ENCODE measurements at regions not wholly inside any gene's neighbourhood (a gene's known extent, or its start where the extent isn't known, plus 50 kb on each side); places are given as distances from the start of the nearest gene placed in this dataset.

DNA sequence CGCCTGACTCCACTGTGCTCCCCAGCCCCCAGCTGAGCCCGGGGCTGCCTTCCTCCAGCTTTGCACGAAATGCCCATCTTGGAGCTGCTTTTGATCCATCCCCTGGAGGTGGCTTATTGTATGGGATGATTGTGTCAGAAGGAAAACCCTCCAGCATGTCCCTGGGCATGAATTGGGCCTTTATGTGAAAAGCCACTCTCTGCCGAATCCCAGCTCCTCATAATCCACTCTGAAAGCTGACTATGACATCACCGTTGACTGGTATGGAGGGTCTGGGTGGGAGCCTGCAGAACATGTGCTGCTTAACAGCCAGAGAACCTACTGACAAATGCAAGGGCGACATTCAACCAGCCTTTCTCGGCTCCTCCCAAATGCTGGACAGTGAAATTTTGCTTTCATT, 74.6 kb downstream of the NENF start:
- Histone ChIP-seq H3K27ac (no peak overlapping the region), H3K36me3 (no peaks in the 10 kb centered on the region), H3K9me3 (no peaks in the 10 kb centered on the region), H3K4me3 (no peak overlapping the region), H3K27me3 (peaks cover 4% of the 10 kb centered on the region), H3K4me1 (no peaks in the 10 kb centered on the region)
- TF ChIP-seq EP300 (IDR thresholded peaks at IDR 0.05) (no peak), POLR2AphosphoS5 (IDR thresholded peaks at IDR 0.05) (no peak), POLR2A (IDR thresholded peaks at IDR 0.05) (no peak)
- TF ChIP-seq, protein P1, sequence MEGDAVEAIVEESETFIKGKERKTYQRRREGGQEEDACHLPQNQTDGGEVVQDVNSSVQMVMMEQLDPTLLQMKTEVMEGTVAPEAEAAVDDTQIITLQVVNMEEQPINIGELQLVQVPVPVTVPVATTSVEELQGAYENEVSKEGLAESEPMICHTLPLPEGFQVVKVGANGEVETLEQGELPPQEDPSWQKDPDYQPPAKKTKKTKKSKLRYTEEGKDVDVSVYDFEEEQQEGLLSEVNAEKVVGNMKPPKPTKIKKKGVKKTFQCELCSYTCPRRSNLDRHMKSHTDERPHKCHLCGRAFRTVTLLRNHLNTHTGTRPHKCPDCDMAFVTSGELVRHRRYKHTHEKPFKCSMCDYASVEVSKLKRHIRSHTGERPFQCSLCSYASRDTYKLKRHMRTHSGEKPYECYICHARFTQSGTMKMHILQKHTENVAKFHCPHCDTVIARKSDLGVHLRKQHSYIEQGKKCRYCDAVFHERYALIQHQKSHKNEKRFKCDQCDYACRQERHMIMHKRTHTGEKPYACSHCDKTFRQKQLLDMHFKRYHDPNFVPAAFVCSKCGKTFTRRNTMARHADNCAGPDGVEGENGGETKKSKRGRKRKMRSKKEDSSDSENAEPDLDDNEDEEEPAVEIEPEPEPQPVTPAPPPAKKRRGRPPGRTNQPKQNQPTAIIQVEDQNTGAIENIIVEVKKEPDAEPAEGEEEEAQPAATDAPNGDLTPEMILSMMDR (IDR thresholded peaks at IDR 0.05), result no peak
- no peak for ATAC-seq
- 83 to 88% methylated on average over 2 to 3 of the region's 7 CpGs for WGBS, 2 donors (ENCODE audit: low coverage in 1 of 2)

DNA sequence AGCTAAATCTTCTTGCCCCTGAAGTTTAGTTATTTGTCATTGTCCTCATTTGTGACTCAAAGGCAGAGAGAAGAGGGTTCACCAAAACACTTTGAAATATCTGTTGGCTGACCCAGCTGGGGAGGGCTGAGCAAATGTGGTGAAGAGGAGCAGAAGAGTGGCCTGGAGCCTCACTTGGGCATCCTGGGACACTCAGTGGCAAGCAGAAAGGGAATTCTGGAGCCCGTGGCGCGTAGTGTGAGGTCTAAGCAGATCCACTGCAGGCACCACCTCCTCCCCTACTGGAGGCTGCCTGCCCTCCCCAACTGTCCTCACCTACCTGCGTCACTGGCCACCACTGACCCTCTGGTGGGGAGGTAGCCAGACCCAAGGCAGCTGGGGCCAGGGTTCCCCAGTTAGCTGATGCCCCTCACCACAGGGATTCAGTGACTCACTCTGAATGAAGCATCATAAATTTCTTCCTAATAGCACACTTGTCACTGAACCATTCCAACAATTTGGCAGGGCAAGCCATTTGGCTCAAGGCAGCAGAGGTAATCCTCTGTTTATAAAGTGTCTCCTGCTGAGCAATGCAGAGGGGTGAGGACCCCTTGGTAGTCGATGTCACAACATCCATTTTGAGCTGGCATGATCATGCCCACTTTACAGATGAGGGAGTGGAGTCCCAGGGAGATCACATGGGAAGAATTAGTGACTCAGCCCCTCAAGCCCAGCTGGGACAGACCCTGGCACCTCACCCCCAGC, 80.3 kb downstream of the NENF start:
- TF ChIP-seq, protein P1 (IDR thresholded peaks at IDR 0.05), result no peak
- peak; percentile 19 for TF ChIP-seq POLR2AphosphoS5 (IDR thresholded peaks at IDR 0.05)
- Histone ChIP-seq H3K27me3 (peaks cover 32% of the 10 kb centered on the region), H3K4me3 (no peak overlapping the region), H3K36me3 (no peaks in the 10 kb centered on the region), H3K9me3 (no peaks in the 10 kb centered on the region), H3K4me1 (peaks cover 0 to 20% (median 8%) of the 10 kb centered on the region in 3 donors), H3K27ac (no peak overlapping the region)
- no CpG with 5 or more reads among the region's 5 CpGs for WGBS, 2 donors (ENCODE audit: low coverage in 1 of 2)
- no peak for ATAC-seq

DNA sequence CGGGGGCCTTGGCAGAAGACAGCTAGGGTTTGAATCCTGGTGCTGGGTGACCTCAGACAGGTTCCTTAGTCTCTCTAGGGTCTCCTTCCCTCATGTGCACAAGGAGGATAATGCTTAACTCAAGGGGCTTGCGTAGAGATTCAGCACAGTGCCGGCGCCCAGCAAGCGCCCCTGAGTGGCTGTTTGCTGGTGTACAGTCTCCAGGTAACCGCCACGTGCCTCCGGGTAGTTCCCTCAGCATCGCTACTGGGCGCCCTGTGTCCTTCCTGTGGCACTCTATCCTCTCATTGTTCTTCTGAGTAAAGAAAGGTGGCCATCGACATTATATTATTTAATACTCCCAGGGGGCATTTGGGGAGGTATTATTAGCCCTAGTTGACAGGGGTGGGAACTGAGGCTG, 80.9 kb downstream of the NENF start:
- Histone ChIP-seq H3K4me1 (peaks cover 0 to 25% (median 8%) of the 10 kb centered on the region in 3 donors), H3K4me3 (no peak overlapping the region), H3K9me3 (no peaks in the 10 kb centered on the region), H3K36me3 (no peaks in the 10 kb centered on the region), H3K27me3 (peaks cover 32% of the 10 kb centered on the region), H3K27ac (no peak overlapping the region)
- no peak for TF ChIP-seq EP300 (IDR thresholded peaks at IDR 0.05)
- TF ChIP-seq POLR2AphosphoS5 (IDR thresholded peaks at IDR 0.05), result no peak
- TF ChIP-seq POLR2A (IDR thresholded peaks at IDR 0.05), result no peak
- TF ChIP-seq, protein P1 (IDR thresholded peaks at IDR 0.05), result no peak
- WGBS, 2 donors (ENCODE audit: low coverage in 1 of 2), result no CpG with 5 or more reads among the region's 11 CpGs
- ATAC-seq, result no peak

DNA sequence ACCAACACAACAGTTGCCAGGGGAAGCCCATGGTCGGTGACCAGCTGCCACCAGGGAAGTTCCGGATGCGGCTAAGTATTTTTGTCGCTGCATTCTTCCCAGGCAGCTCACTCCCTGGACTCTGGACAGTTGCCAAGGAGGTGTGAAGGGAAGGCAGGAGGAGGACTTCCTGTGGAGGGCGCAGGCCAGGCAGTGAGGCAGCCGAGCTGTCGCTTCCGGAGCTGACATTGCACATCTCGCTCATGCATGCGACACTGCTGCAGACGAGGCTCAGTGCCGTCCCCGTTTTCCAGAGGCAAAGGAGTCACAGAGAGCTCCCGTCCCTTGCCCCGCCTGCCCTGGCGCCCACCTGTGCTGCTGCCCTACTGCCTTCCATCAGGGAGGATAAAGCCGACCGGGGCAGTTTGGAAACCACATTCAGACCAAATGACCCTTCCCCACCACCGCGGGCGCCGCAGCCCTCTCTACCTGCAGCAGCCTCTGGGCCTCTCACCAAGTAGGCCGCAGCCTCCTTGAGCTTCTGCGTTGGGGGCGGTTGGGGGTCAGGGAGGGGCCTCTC, 81.4 kb downstream of the NENF start:
- TF ChIP-seq POLR2AphosphoS5 (IDR thresholded peaks at IDR 0.05) (no peak), POLR2A (IDR thresholded peaks at IDR 0.05) (no peak), EP300 (IDR thresholded peaks at IDR 0.05) (no peak)
- TF ChIP-seq, protein P1 (IDR thresholded peaks at IDR 0.05), result no peak
- H3K4me1 ChIP-seq, result peaks cover 0 to 30% (median 8%) of the 10 kb centered on the region in 3 donors
- H3K27me3 ChIP-seq, result peaks cover 32% of the 10 kb centered on the region
- no peaks in the 10 kb centered on the region for H3K9me3 ChIP-seq
- H3K27ac ChIP-seq, result no peak overlapping the region
- ATAC-seq, result peak; percentile 14
- WGBS, 2 donors (ENCODE audit: low coverage in 1 of 2), result no CpG with 5 or more reads among the region's 25 CpGs
- H3K36me3 ChIP-seq, result no peaks in the 10 kb centered on the region
- H3K4me3 ChIP-seq, result peak overlapping the region in 1 of 2 donors; percentile 43

DNA sequence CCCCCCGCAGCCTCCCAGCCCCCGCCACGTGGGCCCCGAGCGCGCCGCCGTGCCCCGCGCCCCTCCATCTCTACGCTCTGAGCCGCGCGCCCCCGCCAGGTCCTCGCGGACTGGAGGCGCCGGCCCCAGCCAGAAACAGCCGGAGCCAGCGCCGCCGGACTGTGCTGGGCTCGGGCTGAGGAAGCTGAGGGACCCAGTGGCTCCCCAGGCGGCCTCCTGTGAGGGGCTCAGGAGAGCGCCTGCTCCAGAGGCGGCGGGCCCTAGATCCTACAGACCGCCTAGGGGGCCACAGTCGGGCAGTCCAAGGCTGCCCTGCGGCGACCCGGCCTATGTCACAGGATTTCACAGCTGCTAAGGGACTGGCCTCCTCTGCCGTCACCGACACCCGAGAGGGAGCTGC, 82.1 kb downstream of the NENF start:
- Histone ChIP-seq H3K9me3 (no peaks in the 10 kb centered on the region), H3K27me3 (peaks cover 32% of the 10 kb centered on the region), H3K4me3 (peak overlapping the region in 1 of 2 donors; percentile 43), H3K4me1 (peaks cover 0 to 32% (median 8%) of the 10 kb centered on the region in 3 donors), H3K27ac (no peak overlapping the region), H3K36me3 (no peaks in the 10 kb centered on the region)
- TF ChIP-seq POLR2A (IDR thresholded peaks at IDR 0.05), result no peak
- no peak for TF ChIP-seq POLR2AphosphoS5 (IDR thresholded peaks at IDR 0.05)
- TF ChIP-seq, protein P1 (IDR thresholded peaks at IDR 0.05), result no peak
- no peak for TF ChIP-seq EP300 (IDR thresholded peaks at IDR 0.05)
- no CpG with 5 or more reads among the region's 36 CpGs for WGBS, 2 donors (ENCODE audit: low coverage in 1 of 2)
- ATAC-seq, result peak; percentile 51

Measured in gastroesophageal sphincter (tissue), 4 donors.